ENCODE measurements at regions not wholly inside any gene's neighbourhood (a gene's known extent, or its start where the extent isn't known, plus 50 kb on each side); places are given as distances from the start of the nearest gene placed in this dataset.

DNA sequence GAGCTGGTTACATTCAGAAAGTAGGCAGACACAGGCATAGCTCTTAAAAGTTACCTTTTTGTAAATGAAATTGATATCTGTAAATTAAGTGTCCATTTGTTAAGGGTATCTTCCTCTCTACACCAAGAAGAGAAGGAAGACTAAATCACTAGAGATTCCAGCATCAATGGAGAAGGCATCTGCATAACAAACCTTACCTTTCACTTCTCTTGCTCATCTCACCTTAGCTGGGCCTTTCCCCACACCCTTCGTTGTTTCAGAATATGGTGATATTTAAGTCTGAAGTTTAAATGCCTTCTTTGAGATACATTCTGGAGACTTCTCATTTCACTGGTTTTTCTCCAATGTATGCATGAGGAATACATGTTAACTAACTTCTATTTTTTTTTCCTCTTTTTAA lies 54.5 kb upstream of the TGFBR2 start:
- TF ChIP-seq, protein P1, sequence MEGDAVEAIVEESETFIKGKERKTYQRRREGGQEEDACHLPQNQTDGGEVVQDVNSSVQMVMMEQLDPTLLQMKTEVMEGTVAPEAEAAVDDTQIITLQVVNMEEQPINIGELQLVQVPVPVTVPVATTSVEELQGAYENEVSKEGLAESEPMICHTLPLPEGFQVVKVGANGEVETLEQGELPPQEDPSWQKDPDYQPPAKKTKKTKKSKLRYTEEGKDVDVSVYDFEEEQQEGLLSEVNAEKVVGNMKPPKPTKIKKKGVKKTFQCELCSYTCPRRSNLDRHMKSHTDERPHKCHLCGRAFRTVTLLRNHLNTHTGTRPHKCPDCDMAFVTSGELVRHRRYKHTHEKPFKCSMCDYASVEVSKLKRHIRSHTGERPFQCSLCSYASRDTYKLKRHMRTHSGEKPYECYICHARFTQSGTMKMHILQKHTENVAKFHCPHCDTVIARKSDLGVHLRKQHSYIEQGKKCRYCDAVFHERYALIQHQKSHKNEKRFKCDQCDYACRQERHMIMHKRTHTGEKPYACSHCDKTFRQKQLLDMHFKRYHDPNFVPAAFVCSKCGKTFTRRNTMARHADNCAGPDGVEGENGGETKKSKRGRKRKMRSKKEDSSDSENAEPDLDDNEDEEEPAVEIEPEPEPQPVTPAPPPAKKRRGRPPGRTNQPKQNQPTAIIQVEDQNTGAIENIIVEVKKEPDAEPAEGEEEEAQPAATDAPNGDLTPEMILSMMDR (IDR thresholded peaks at IDR 0.05; ENCODE audit: borderline replicate concordance, extremely low read depth, insufficient read depth): no peak
- Histone ChIP-seq H3K27me3 (ENCODE audit: control insufficient read depth, insufficient read depth, low read length) (no peaks in the 10 kb centered on the region), H3K4me3 (ENCODE audit: low read length in 3 of 3) (no peak overlapping the region), H3K9ac (ENCODE audit: low read length in 3 of 3) (no peak overlapping the region), H3K9me3 (ENCODE audit: control insufficient read depth in 2 of 3, insufficient read depth in 1 of 3, low read length in 3 of 3) (no peaks in the 10 kb centered on the region), H3K27ac (ENCODE audit: low read depth in 2 of 2, low read length in 2 of 2) (no peak overlapping the region), H3K4me1 (ENCODE audit: control insufficient read depth in 2 of 3, insufficient read depth in 2 of 3, low read depth in 1 of 3, low read length in 3 of 3) (peaks cover 0 to 3% (median 0%) of the 10 kb centered on the region in 3 donors), H3K36me3 (ENCODE audit: control insufficient read depth in 2 of 3, insufficient read depth in 3 of 3, low read length in 3 of 3) (no peaks in the 10 kb centered on the region)
- DNase-seq: no peak
- no peak for FAIRE-seq
- intact Hi-C loops (cut with DNase I): no loop called here

DNA sequence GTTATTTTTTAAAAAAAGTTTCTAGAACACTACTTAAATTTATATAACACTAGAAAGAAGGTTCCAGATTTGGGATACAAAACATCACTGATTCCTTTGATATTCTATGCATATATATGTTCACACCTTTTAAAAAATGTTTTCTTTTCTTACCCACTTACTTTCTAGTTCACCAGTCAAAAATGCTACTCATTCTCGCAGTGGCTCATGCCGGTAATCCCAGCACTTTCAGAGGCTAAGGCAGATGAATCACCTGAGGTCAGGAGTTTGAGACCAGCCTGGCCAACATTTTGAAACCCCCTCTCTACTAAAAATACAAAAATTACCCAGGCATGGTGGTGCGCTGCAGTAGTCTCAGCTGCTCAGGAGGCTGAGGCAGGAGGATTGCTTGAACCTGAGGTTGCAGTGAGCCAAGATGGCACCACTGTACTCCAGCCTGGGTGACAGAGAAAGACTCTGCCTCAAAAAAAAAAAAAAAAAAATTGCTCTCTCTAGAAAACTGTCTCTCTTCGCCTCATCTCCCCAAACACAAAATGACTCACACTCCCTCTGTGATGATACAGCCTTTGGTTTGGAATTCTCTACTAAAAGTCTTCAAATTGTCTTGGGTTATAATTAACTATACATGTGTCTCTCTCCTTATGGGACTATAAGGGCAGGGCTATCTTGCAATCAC lies 52.6 kb upstream of the TGFBR2 start:
- DNase-seq (no peak), FAIRE-seq (no peak)
- H3K27ac ChIP-seq (ENCODE audit: low read depth in 2 of 2, low read length in 2 of 2): no peak overlapping the region
- intact Hi-C loops (cut with DNase I): no loop called here
- H3K4me3 ChIP-seq (ENCODE audit: low read length in 3 of 3): no peak overlapping the region
- no peaks in the 10 kb centered on the region for H3K36me3 ChIP-seq (ENCODE audit: control insufficient read depth in 2 of 3, insufficient read depth in 3 of 3, low read length in 3 of 3)
- H3K9ac ChIP-seq (ENCODE audit: low read length in 3 of 3): no peak overlapping the region
- no peaks in the 10 kb centered on the region for H3K9me3 ChIP-seq (ENCODE audit: control insufficient read depth in 2 of 3, insufficient read depth in 1 of 3, low read length in 3 of 3)
- no peaks in the 10 kb centered on the region for H3K27me3 ChIP-seq (ENCODE audit: control insufficient read depth, insufficient read depth, low read length)
- peaks cover 0 to 3% (median 0%) of the 10 kb centered on the region in 3 donors for H3K4me1 ChIP-seq (ENCODE audit: control insufficient read depth in 2 of 3, insufficient read depth in 2 of 3, low read depth in 1 of 3, low read length in 3 of 3)
- TF ChIP-seq, protein P1 (IDR thresholded peaks at IDR 0.05; ENCODE audit: borderline replicate concordance, extremely low read depth, insufficient read depth): no peak

DNA sequence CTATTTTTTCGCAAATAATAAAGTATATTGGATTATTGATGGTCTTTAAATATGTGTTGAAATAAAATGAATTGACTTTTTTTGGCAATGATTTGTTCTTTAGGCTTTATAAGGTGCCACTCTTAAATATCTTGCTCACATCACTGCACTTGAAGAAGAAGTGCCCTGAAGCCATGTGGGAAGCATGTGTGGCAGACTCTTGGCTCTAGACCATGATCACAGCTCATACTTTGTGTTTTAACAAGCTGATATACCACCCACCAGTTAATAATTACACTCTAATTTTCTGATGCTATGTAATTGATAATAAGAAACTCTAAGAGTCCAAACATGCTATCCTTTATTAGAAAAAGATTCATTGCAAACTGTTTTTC lies 52.1 kb upstream of the TGFBR2 start:
- Histone ChIP-seq H3K4me3 (ENCODE audit: low read length in 3 of 3) (no peak overlapping the region), H3K4me1 (ENCODE audit: control insufficient read depth in 2 of 3, insufficient read depth in 2 of 3, low read depth in 1 of 3, low read length in 3 of 3) (peaks cover 0 to 3% (median 0%) of the 10 kb centered on the region in 3 donors), H3K27me3 (ENCODE audit: control insufficient read depth, insufficient read depth, low read length) (no peaks in the 10 kb centered on the region), H3K36me3 (ENCODE audit: control insufficient read depth in 2 of 3, insufficient read depth in 3 of 3, low read length in 3 of 3) (no peaks in the 10 kb centered on the region), H3K9ac (ENCODE audit: low read length in 3 of 3) (no peak overlapping the region), H3K27ac (ENCODE audit: low read depth in 2 of 2, low read length in 2 of 2) (no peak overlapping the region), H3K9me3 (ENCODE audit: control insufficient read depth in 2 of 3, insufficient read depth in 1 of 3, low read length in 3 of 3) (no peaks in the 10 kb centered on the region)
- intact Hi-C loops (cut with DNase I): no loop called here
- TF ChIP-seq, protein P1 (IDR thresholded peaks at IDR 0.05; ENCODE audit: borderline replicate concordance, extremely low read depth, insufficient read depth): no peak
- DNase-seq (no peak), FAIRE-seq (no peak)

DNA sequence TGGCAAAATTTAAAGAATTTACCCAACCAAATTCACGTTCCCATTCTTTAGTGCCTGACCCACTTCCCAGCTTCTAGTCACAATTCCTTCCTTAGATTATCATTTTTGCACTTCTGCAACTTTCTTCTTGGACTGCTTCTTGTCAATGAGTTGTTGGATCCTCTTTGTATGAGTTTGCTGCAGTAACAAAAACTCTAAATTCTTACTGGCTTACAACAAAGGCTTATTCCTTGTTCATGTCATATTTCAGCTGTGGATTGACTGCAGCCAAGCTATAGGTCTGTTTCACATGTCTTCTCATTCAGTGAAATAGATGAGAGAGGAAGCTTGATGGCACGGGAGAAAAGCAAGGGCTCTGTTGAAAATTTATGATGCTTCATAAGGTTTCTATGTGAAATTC lies 50.4 kb upstream of the TGFBR2 start:
- no peak for DNase-seq
- no peaks in the 10 kb centered on the region for H3K9me3 ChIP-seq (ENCODE audit: control insufficient read depth in 2 of 3, insufficient read depth in 1 of 3, low read length in 3 of 3)
- H3K36me3 ChIP-seq (ENCODE audit: control insufficient read depth in 2 of 3, insufficient read depth in 3 of 3, low read length in 3 of 3): no peaks in the 10 kb centered on the region
- TF ChIP-seq, protein P1 (IDR thresholded peaks at IDR 0.05; ENCODE audit: borderline replicate concordance, extremely low read depth, insufficient read depth): no peak
- no peaks in the 10 kb centered on the region for H3K27me3 ChIP-seq (ENCODE audit: control insufficient read depth, insufficient read depth, low read length)
- intact Hi-C loops (cut with DNase I): no loop called here
- H3K4me3 ChIP-seq (ENCODE audit: low read length in 3 of 3): no peak overlapping the region
- no peak for FAIRE-seq
- H3K4me1 ChIP-seq (ENCODE audit: control insufficient read depth in 2 of 3, insufficient read depth in 2 of 3, low read depth in 1 of 3, low read length in 3 of 3): peaks cover 0 to 3% (median 0%) of the 10 kb centered on the region in 3 donors
- H3K9ac ChIP-seq (ENCODE audit: low read length in 3 of 3): no peak overlapping the region
- H3K27ac ChIP-seq (ENCODE audit: low read depth in 2 of 2, low read length in 2 of 2): no peak overlapping the region
